HEK293T (cell line): ENCODE measurements at regions not wholly inside any gene's neighbourhood (a gene's known extent, or its start where the extent isn't known, plus 50 kb on each side); places are given as distances from the start of the nearest gene placed in this dataset.
"Not testable (repeated sequence)": the region's sequence is repeated elsewhere in the genome, so short reads cannot be mapped to it uniquely, and the experiment has no call there.

ENCODE experiments used
- CTCF ChIA-PET: fragments of 350-600 bp; formaldehyde crosslinking; extraction: SDS; loops from one replicate; lab custom pipeline; 2021; ENCODE audit warnings: antibody characterized with exemption, inconsistent platforms; lab: Yijun Ruan, JAX
- POLR2A ChIA-PET: fragments of 350-600 bp; formaldehyde crosslinking; extraction: SDS; loops from one replicate; lab custom pipeline; 2020; ENCODE audit warnings: antibody characterized with exemption, inconsistent platforms; lab: Yijun Ruan, JAX
- DNase-seq: peaks from one replicate; pipeline ENCODE4 v3.0.0; 2012; ENCODE audit warnings: mixed read lengths; ENCODE audit errors: extremely low spot score
- ARNT ChIP-seq: fragments of 450-650 bp; IDR thresholded peaks from 2 replicates; pipeline ENCODE4 v1.6.1; 2017; ENCODE audit warnings: mild to moderate bottlenecking
- BHLHE40 ChIP-seq: fragments of 450-650 bp; IDR thresholded peaks from 2 replicates; pipeline ENCODE4 v1.6.1; 2016; ENCODE audit warnings: mild to moderate bottlenecking, moderate library complexity, borderline replicate concordance
- CTBP1 ChIP-seq: fragments of 450-650 bp; IDR thresholded peaks from 2 replicates; pipeline ENCODE4 v1.6.1; 2016; ENCODE audit warnings: borderline replicate concordance
- ELF4 ChIP-seq: fragments of 450-650 bp; IDR thresholded peaks from 2 replicates; pipeline ENCODE4 v1.6.1; 2017; ENCODE audit warnings: antibody characterized with exemption
- FOXA1 ChIP-seq: fragments of 450-650 bp; IDR thresholded peaks from 2 replicates; pipeline ENCODE4 v1.6.1; 2016; ENCODE audit warnings: mild to moderate bottlenecking
- FOXK2 ChIP-seq: fragments of 450-650 bp; IDR thresholded peaks from 2 replicates; pipeline ENCODE4 v1.6.1; 2016; ENCODE audit warnings: mild to moderate bottlenecking
- FOXM1 ChIP-seq: fragments of 450-650 bp; IDR thresholded peaks from 2 replicates; pipeline ENCODE4 v1.6.1; 2017; ENCODE audit warnings: mild to moderate bottlenecking, borderline replicate concordance
- HDGF ChIP-seq: fragments of 450-650 bp; IDR thresholded peaks from 2 replicates; pipeline ENCODE4 v1.6.1; 2017; ENCODE audit warnings: antibody characterized with exemption, borderline replicate concordance
- L3MBTL2 ChIP-seq: fragments of 450-650 bp; conservative IDR thresholded peaks from 2 replicates; pipeline ENCODE4 v1.6.1; 2016; ENCODE audit warnings: mild to moderate bottlenecking
- LEF1 ChIP-seq: fragments of 450-650 bp; IDR thresholded peaks from 2 replicates; pipeline ENCODE4 v1.6.1; 2017; ENCODE audit warnings: mild to moderate bottlenecking, borderline replicate concordance
- NFRKB ChIP-seq: fragments of 450-650 bp; IDR thresholded peaks from 2 replicates; pipeline ENCODE4 v1.6.1; 2016; ENCODE audit warnings: mild to moderate bottlenecking, moderate library complexity
- PKNOX1 ChIP-seq: fragments of 450-650 bp; IDR thresholded peaks from 2 replicates; pipeline ENCODE4 v1.6.1; 2016
- SP1 ChIP-seq: fragments of 450-650 bp; IDR thresholded peaks from 2 replicates; pipeline ENCODE4 v1.6.1; 2017
- SUZ12 ChIP-seq: fragments of 450-650 bp; IDR thresholded peaks from 2 replicates; pipeline ENCODE4 v1.6.1; 2016; ENCODE audit warnings: mild to moderate bottlenecking
- TARDBP ChIP-seq: fragments of 450-650 bp; IDR thresholded peaks from 2 replicates; pipeline ENCODE4 v1.6.1; 2016
- ZNF384 ChIP-seq: fragments of 450-650 bp; IDR thresholded peaks from 2 replicates; pipeline ENCODE4 v1.6.1; 2016

- CTCF ChIA-PET, DNase-seq, POLR2A ChIA-PET: not testable (repeated sequence)
Observed at GRCh38 chr17:34039759-34040555, 215.1 kb upstream of the CCL2 start.

GRCh38 chr17:34045990-34046389 is 209.1 kb upstream of the CCL2 start:
- ChIA-PET CTCF (no interaction called here), POLR2A (no interaction called here)
- TF ChIP-seq PKNOX1 (no peak), ARNT (no peak), FOXA1 (no peak), CTBP1 (no peak), ELF4 (no peak), HDGF (no peak), ZNF384 (no peak), TARDBP (no peak), BHLHE40 (no peak)
- DNase-seq = no peak

GRCh38 chr17:34051046-34051445 is 204.0 kb upstream of the CCL2 start:
- POLR2A ChIA-PET = no interaction called here
- no peak for DNase-seq
- TF ChIP-seq BHLHE40 (no peak), ZNF384 (no peak), NFRKB (no peak), PKNOX1 (no peak), SP1 (no peak), L3MBTL2 (no peak)
- CTCF ChIA-PET = no interaction called here

- no peak for DNase-seq
- ChIA-PET CTCF (no interaction called here), POLR2A (no interaction called here)
- TF ChIP-seq CTBP1 = no peak
Observed at GRCh38 chr17:34054495-34054894, 200.6 kb upstream of the CCL2 start.

GRCh38 chr17:34055606-34056005 is 199.5 kb upstream of the CCL2 start:
- TF ChIP-seq NFRKB (no peak), HDGF (no peak), L3MBTL2 (no peak), LEF1 (no peak), SUZ12 (no peak), TARDBP (no peak)
- DNase-seq = no peak
- CTCF ChIA-PET = no interaction called here
- POLR2A ChIA-PET = no interaction called here

- no peak for TF ChIP-seq BHLHE40
- no peak for TF ChIP-seq ARNT
- TF ChIP-seq L3MBTL2 = no peak
- TF ChIP-seq TARDBP = no peak
- CTCF ChIA-PET = no interaction called here
- no peak for DNase-seq
- POLR2A ChIA-PET = no interaction called here
Observed at GRCh38 chr17:34059423-34060220, 195.5 kb upstream of the CCL2 start.

- no peak for TF ChIP-seq FOXK2
- no peak for TF ChIP-seq FOXM1
- TF ChIP-seq CTBP1 = no peak
- no peak for TF ChIP-seq NFRKB
- TF ChIP-seq PKNOX1 = no peak
- CTCF ChIA-PET = no interaction called here
- DNase-seq = no peak
- POLR2A ChIA-PET = no interaction called here
Observed at GRCh38 chr17:34066528-34066927, 188.6 kb upstream of the CCL2 start.
